ENCODE measurements at regions not wholly inside any gene's neighbourhood (a gene's known extent, or its start where the extent isn't known, plus 50 kb on each side); places are given as distances from the start of the nearest gene placed in this dataset.

DNA sequence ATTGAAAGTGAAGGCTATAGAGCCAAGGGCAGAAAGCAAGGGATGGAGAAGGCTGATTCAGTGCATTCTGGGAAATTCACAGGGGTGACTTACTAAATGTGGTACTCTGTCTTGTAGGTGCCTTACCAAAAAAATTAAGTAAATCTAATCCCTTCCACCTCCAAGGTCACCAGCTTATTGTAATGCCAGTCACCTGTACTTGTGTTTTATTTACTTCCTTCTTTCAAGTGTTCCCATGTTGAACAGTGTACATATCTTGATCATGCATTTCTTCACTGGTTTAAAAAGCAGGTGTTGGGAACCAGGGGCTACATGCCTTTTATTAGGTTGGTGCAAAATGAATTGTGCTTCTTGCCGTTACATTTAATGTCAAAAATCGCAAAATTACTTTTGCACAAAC is 137.0 kb upstream of the ARHGAP28 start:
- Histone ChIP-seq H4K20me1 (ENCODE audit: insufficient read depth) (no peaks in the 10 kb centered on the region), H3F3A (ENCODE audit: insufficient read depth, low read length, poor library complexity, severe bottlenecking) (no peaks in the 10 kb centered on the region), H3K27ac (ENCODE audit: low read length) (no peak overlapping the region), H3K9me3 (ENCODE audit: low read length) (no peaks in the 10 kb centered on the region), H3K9ac (ENCODE audit: low read length) (no peak overlapping the region), H3K9me2 (ENCODE audit: insufficient read depth, low read length) (no peaks in the 10 kb centered on the region), H2AFZ (ENCODE audit: low read depth, low read length) (no peak overlapping the region), H3K36me3 (ENCODE audit: insufficient read depth, low read length) (no peaks in the 10 kb centered on the region), H3K4me3 (ENCODE audit: low read length) (no peak overlapping the region), H3K27me3 (ENCODE audit: insufficient read depth, low read depth, low read length) (no peaks in the 10 kb centered on the region), H3K4me2 (ENCODE audit: low read length) (no peak overlapping the region), H3K79me2 (replicated peaks; ENCODE audit: insufficient read depth, low read length) (no peaks in the 10 kb centered on the region)
- TF ChIP-seq RAD21 (conservative IDR thresholded peaks at IDR 0.05): no peak
- TF ChIP-seq, protein P1, sequence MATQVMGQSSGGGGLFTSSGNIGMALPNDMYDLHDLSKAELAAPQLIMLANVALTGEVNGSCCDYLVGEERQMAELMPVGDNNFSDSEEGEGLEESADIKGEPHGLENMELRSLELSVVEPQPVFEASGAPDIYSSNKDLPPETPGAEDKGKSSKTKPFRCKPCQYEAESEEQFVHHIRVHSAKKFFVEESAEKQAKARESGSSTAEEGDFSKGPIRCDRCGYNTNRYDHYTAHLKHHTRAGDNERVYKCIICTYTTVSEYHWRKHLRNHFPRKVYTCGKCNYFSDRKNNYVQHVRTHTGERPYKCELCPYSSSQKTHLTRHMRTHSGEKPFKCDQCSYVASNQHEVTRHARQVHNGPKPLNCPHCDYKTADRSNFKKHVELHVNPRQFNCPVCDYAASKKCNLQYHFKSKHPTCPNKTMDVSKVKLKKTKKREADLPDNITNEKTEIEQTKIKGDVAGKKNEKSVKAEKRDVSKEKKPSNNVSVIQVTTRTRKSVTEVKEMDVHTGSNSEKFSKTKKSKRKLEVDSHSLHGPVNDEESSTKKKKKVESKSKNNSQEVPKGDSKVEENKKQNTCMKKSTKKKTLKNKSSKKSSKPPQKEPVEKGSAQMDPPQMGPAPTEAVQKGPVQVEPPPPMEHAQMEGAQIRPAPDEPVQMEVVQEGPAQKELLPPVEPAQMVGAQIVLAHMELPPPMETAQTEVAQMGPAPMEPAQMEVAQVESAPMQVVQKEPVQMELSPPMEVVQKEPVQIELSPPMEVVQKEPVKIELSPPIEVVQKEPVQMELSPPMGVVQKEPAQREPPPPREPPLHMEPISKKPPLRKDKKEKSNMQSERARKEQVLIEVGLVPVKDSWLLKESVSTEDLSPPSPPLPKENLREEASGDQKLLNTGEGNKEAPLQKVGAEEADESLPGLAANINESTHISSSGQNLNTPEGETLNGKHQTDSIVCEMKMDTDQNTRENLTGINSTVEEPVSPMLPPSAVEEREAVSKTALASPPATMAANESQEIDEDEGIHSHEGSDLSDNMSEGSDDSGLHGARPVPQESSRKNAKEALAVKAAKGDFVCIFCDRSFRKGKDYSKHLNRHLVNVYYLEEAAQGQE (IDR thresholded peaks at IDR 0.05; ENCODE audit: borderline replicate concordance): no peak
- no peak for TF ChIP-seq MXI1 (conservative IDR thresholded peaks at IDR 0.05; ENCODE audit: poor library complexity, severe bottlenecking)
- TF ChIP-seq SMC3 (conservative IDR thresholded peaks at IDR 0.05; ENCODE audit: poor library complexity): no peak
- TF ChIP-seq EZH2 (IDR thresholded peaks at IDR 0.05; ENCODE audit: borderline replicate concordance, insufficient read depth, low read length, poor library complexity, severe bottlenecking): no peak
- TF ChIP-seq POLR2AphosphoS5 (IDR thresholded peaks at IDR 0.05): no peak
- no peak for TF ChIP-seq EP300 (conservative IDR thresholded peaks at IDR 0.05; ENCODE audit: poor library complexity, severe bottlenecking)
- TF ChIP-seq, protein P2, sequence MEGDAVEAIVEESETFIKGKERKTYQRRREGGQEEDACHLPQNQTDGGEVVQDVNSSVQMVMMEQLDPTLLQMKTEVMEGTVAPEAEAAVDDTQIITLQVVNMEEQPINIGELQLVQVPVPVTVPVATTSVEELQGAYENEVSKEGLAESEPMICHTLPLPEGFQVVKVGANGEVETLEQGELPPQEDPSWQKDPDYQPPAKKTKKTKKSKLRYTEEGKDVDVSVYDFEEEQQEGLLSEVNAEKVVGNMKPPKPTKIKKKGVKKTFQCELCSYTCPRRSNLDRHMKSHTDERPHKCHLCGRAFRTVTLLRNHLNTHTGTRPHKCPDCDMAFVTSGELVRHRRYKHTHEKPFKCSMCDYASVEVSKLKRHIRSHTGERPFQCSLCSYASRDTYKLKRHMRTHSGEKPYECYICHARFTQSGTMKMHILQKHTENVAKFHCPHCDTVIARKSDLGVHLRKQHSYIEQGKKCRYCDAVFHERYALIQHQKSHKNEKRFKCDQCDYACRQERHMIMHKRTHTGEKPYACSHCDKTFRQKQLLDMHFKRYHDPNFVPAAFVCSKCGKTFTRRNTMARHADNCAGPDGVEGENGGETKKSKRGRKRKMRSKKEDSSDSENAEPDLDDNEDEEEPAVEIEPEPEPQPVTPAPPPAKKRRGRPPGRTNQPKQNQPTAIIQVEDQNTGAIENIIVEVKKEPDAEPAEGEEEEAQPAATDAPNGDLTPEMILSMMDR (IDR thresholded peaks at IDR 0.05; ENCODE audit: poor library complexity, severe bottlenecking): no peak
- TF ChIP-seq TAF1 (IDR thresholded peaks at IDR 0.05; ENCODE audit: low read depth): no peak

DNA sequence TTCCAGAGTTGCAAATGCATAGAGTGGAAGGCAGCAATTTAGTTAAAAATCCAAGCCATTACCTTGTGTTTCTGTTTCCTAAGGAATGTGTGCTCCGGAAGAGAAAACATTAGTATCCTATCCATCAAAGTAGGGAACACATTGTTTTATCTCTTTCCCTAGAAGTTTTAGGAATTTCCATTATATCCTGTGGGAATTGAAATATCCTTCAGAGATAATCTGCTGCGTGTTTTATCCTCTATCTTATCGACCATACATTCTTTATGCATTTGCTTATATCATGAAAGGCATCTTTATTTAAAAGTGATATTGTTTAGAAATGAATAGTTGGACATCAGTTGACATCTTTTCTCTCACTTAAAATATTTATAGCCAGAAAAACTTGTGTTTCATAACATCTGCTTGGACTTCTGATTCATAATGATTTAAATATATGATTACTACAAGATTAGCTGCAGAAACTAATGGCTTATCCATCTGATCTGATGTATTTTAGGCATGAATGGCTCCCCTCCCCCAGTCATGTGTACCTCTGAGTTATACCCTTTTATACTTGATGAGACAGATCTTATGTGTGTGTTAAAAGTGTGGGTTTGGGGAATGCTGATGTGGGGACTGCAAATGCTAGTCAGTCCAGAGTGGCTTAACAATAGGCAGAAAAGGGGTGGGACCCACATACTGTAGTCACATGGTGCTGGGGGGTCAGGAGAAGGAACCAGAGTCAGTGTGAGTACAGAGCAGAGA is 136.2 kb upstream of the ARHGAP28 start:
- Histone ChIP-seq H3K4me3 (ENCODE audit: low read length) (no peak overlapping the region), H3K9me2 (ENCODE audit: insufficient read depth, low read length) (no peaks in the 10 kb centered on the region), H3K27me3 (ENCODE audit: insufficient read depth, low read depth, low read length) (no peaks in the 10 kb centered on the region), H3K79me2 (replicated peaks; ENCODE audit: insufficient read depth, low read length) (no peaks in the 10 kb centered on the region), H3F3A (ENCODE audit: insufficient read depth, low read length, poor library complexity, severe bottlenecking) (no peaks in the 10 kb centered on the region), H2AFZ (ENCODE audit: low read depth, low read length) (no peak overlapping the region), H3K9me3 (ENCODE audit: low read length) (no peaks in the 10 kb centered on the region), H4K20me1 (ENCODE audit: insufficient read depth) (no peaks in the 10 kb centered on the region), H3K36me3 (ENCODE audit: insufficient read depth, low read length) (no peaks in the 10 kb centered on the region), H3K9ac (ENCODE audit: low read length) (no peak overlapping the region), H3K27ac (ENCODE audit: low read length) (no peak overlapping the region), H3K4me2 (ENCODE audit: low read length) (no peak overlapping the region)
- TF ChIP-seq, protein P1 (IDR thresholded peaks at IDR 0.05; ENCODE audit: borderline replicate concordance): no peak
- TF ChIP-seq RAD21 (conservative IDR thresholded peaks at IDR 0.05): no peak
- TF ChIP-seq MXI1 (conservative IDR thresholded peaks at IDR 0.05; ENCODE audit: poor library complexity, severe bottlenecking): no peak
- TF ChIP-seq POLR2AphosphoS5 (IDR thresholded peaks at IDR 0.05): no peak
- no peak for TF ChIP-seq EZH2 (IDR thresholded peaks at IDR 0.05; ENCODE audit: borderline replicate concordance, insufficient read depth, low read length, poor library complexity, severe bottlenecking)
- no peak for TF ChIP-seq SMC3 (conservative IDR thresholded peaks at IDR 0.05; ENCODE audit: poor library complexity)
- no peak for TF ChIP-seq TAF1 (IDR thresholded peaks at IDR 0.05; ENCODE audit: low read depth)
- TF ChIP-seq, protein P2 (IDR thresholded peaks at IDR 0.05; ENCODE audit: poor library complexity, severe bottlenecking): no peak
- no peak for TF ChIP-seq EP300 (conservative IDR thresholded peaks at IDR 0.05; ENCODE audit: poor library complexity, severe bottlenecking)

Measured in neural cell (in vitro differentiated cells).